ENCODE measurements at regions not wholly inside any gene's neighbourhood (a gene's known extent, or its start where the extent isn't known, plus 50 kb on each side); places are given as distances from the start of the nearest gene placed in this dataset.

DNA sequence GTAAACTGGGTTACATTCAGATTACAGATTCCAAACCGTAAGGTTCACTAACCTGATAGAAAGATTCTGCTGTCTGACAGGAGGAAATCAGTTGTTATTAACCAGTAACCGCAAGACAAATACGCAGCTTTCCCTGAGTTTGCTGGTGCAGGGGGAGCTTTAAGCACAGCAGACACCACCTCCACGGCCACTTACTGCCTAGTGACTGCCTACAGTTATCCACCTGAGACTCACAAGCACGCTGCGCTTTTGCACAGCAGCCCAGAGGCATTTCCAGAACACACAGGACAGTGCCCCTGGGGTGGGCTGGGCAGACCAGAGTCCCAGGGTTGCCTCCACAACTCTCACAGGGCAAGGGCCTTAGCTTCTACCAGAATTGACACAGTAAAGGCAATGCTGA is 90.9 kb downstream of the CTTN start:
- no peak overlapping the region for H3K4me3 ChIP-seq (ENCODE audit: insufficient read depth, low read length)
- no peaks in the 10 kb centered on the region for H3K79me2 ChIP-seq (ENCODE audit: insufficient read depth, low read length)
- no peaks in the 10 kb centered on the region for H4K20me1 ChIP-seq (ENCODE audit: insufficient read depth, low read length)
- H3K36me3 ChIP-seq (ENCODE audit: insufficient read depth, low read length) = no peaks in the 10 kb centered on the region
- H3K27me3 ChIP-seq (ENCODE audit: insufficient read depth, low read length) = peaks cover 5% of the 10 kb centered on the region
- no peaks in the 10 kb centered on the region for H3K4me1 ChIP-seq (ENCODE audit: insufficient read depth, low read length)
- no peak overlapping the region for H2AFZ ChIP-seq (ENCODE audit: low read length)
- H3K4me2 ChIP-seq (ENCODE audit: insufficient read depth, low read length) = no peak overlapping the region
- peak; percentile 82 for DNase-seq (ENCODE audit: insufficient read length, low spot score, missing footprints)
- no peak for TF ChIP-seq CTCF (IDR thresholded peaks at IDR 0.05; ENCODE audit: extremely low read depth, low read depth, low read length)
- H3K27ac ChIP-seq (ENCODE audit: low read depth, low read length) = no peak overlapping the region
- H3K9me3 ChIP-seq (ENCODE audit: low read depth, low read length) = peaks cover 6% of the 10 kb centered on the region

DNA sequence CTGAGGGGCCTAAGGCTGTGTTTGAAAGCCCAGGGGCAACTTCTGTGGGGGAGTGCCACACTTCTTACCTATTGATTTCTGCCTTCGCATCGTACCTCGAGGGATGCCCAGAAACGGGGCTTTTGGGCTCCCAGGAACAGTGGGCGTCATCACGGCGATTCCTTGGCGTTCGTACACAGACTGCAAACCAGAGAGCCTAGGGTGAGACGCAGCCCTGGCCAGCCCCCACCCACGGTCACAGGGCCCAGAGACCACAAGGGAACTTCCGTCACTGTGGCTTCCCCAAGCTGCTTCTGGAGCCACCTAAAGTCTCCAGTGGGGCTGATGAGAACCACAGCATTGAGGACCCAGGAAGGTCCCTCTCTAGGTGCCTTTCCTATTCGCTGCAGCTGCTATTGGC is 91.9 kb downstream of the CTTN start:
- Histone ChIP-seq H3K79me2 (ENCODE audit: insufficient read depth, low read length) (no peaks in the 10 kb centered on the region), H3K36me3 (ENCODE audit: insufficient read depth, low read length) (no peaks in the 10 kb centered on the region), H3K4me2 (ENCODE audit: insufficient read depth, low read length) (no peak overlapping the region), H3K27ac (ENCODE audit: low read depth, low read length) (no peak overlapping the region), H2AFZ (ENCODE audit: low read length) (no peak overlapping the region), H3K4me3 (ENCODE audit: insufficient read depth, low read length) (no peak overlapping the region), H3K27me3 (ENCODE audit: insufficient read depth, low read length) (peaks cover 2% of the 10 kb centered on the region), H3K9me3 (ENCODE audit: low read depth, low read length) (peaks cover 6% of the 10 kb centered on the region), H4K20me1 (ENCODE audit: insufficient read depth, low read length) (no peaks in the 10 kb centered on the region), H3K4me1 (ENCODE audit: insufficient read depth, low read length) (no peaks in the 10 kb centered on the region)
- TF ChIP-seq CTCF (IDR thresholded peaks at IDR 0.05; ENCODE audit: extremely low read depth, low read depth, low read length) = no peak
- peak; percentile 65 for DNase-seq (ENCODE audit: insufficient read length, low spot score, missing footprints)

GRCh38 chr11:70490723-70491558 is 92.6 kb downstream of the CTTN start:
- H4K20me1 ChIP-seq (ENCODE audit: insufficient read depth, low read length) = no peaks in the 10 kb centered on the region
- no peak for TF ChIP-seq CTCF (IDR thresholded peaks at IDR 0.05; ENCODE audit: extremely low read depth, low read depth, low read length)
- H3K27ac ChIP-seq (ENCODE audit: low read depth, low read length) = no peak overlapping the region
- no peaks in the 10 kb centered on the region for H3K79me2 ChIP-seq (ENCODE audit: insufficient read depth, low read length)
- no peak overlapping the region for H3K4me3 ChIP-seq (ENCODE audit: insufficient read depth, low read length)
- H3K4me2 ChIP-seq (ENCODE audit: insufficient read depth, low read length) = no peak overlapping the region
- peaks cover 6% of the 10 kb centered on the region for H3K9me3 ChIP-seq (ENCODE audit: low read depth, low read length)
- peak; percentile 62 for DNase-seq (ENCODE audit: insufficient read length, low spot score, missing footprints)
- H3K4me1 ChIP-seq (ENCODE audit: insufficient read depth, low read length) = no peaks in the 10 kb centered on the region
- no peaks in the 10 kb centered on the region for H3K27me3 ChIP-seq (ENCODE audit: insufficient read depth, low read length)
- no peaks in the 10 kb centered on the region for H3K36me3 ChIP-seq (ENCODE audit: insufficient read depth, low read length)
- no peak overlapping the region for H2AFZ ChIP-seq (ENCODE audit: low read length)

DNA sequence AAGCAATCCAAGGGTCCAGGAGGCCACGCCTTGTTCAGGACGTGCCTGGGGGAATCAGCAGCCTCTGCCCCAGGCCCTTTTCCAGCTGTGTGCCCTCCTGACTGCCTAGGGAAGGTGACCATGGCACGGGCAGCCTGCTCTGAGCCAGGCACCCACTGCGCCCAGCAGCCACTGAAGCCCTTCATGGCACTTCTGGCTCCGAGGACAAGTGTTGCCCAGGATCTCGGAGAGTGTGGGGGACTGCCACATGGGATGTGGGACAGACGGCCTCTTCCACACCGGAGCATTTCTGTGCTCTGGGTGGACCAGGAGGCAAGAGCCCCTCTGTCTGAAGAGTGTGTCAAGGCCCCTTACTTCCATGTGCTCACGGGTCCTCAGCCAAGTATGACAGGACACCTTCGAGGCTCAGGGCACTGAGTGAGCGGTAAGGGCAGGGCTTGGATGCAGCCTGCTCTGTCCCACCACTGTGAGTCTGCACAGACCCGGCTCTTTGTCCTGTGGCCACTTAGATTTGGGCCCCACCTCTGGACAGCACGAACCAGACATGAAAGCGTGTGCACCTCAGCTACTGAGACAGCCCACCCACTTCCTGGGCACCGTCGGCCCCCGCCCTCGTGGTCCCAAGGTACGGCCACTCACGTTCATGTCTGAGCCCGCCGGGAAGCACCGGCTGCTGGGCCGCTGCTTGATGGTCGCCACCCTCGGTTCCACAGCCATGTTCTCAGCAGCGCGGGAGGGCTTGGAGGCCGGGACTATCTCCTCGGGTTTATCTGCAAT is 93.6 kb downstream of the CTTN start:
- Histone ChIP-seq H3K36me3 (ENCODE audit: insufficient read depth, low read length) (no peaks in the 10 kb centered on the region), H3K4me2 (ENCODE audit: insufficient read depth, low read length) (no peak overlapping the region), H3K9me3 (ENCODE audit: low read depth, low read length) (peaks cover 6% of the 10 kb centered on the region), H4K20me1 (ENCODE audit: insufficient read depth, low read length) (no peaks in the 10 kb centered on the region), H2AFZ (ENCODE audit: low read length) (no peak overlapping the region), H3K27me3 (ENCODE audit: insufficient read depth, low read length) (no peaks in the 10 kb centered on the region), H3K27ac (ENCODE audit: low read depth, low read length) (no peak overlapping the region), H3K4me3 (ENCODE audit: insufficient read depth, low read length) (no peak overlapping the region), H3K4me1 (ENCODE audit: insufficient read depth, low read length) (no peaks in the 10 kb centered on the region), H3K79me2 (ENCODE audit: insufficient read depth, low read length) (no peaks in the 10 kb centered on the region)
- peak; percentile 70 for DNase-seq (ENCODE audit: insufficient read length, low spot score, missing footprints)
- no peak for TF ChIP-seq CTCF (IDR thresholded peaks at IDR 0.05; ENCODE audit: extremely low read depth, low read depth, low read length)

All from osteoblast (primary cell).